Fibroblast of lung (primary cell): ENCODE measurements at regions not wholly inside any gene's neighbourhood (a gene's known extent, or its start where the extent isn't known, plus 50 kb on each side); places are given as distances from the start of the nearest gene placed in this dataset.

Experiments
- DNase-seq, 2 donors: peaks; one replicate each; pipeline versions ENCODE4 v3.0.0 to v3.0.0-alpha.2; 2010; ENCODE audit warnings: low read depth in 2 of 2
- H2AFZ ChIP-seq: 2 replicates; pipeline ENCODE4 v1.5.1; 2012; ENCODE audit warnings: low read length, control low read depth, inconsistent platforms
- H3K27ac ChIP-seq: 2 replicates; pipeline ENCODE4 v1.5.1; 2011; ENCODE audit warnings: low read length, control low read depth; ENCODE audit not compliant: insufficient read depth
- H3K27me3 ChIP-seq: 2 replicates; pipeline ENCODE4 v1.5.1; 2011; ENCODE audit warnings: mild to moderate bottlenecking, low read length; ENCODE audit not compliant: control insufficient read depth, insufficient read depth
- H3K36me3 ChIP-seq: 2 replicates; pipeline ENCODE4 v1.5.1; 2011; ENCODE audit warnings: low read length; ENCODE audit not compliant: control insufficient read depth, insufficient read depth
- H3K4me1 ChIP-seq: 2 replicates; pipeline ENCODE4 v1.5.1; 2011; ENCODE audit warnings: low read length; ENCODE audit not compliant: control insufficient read depth, insufficient read depth; ENCODE audit errors: extremely low read depth
- H3K4me2 ChIP-seq: 2 replicates; pipeline ENCODE4 v1.5.1; 2011; ENCODE audit warnings: low read length, control low read depth; ENCODE audit not compliant: insufficient read depth; ENCODE audit errors: extremely low read depth
- H3K4me3 ChIP-seq, 4 experiments: fragments of 200-600 bp in 1 of 4; sonication (generic) in 1 of 4; replicated peaks in 1 of 4; 2 replicates each; pipeline ENCODE4 v1.5.1; 2011 to 2016; ENCODE audit warnings: low read length in 4 of 4, low read depth in 3 of 4, mild to moderate bottlenecking in 3 of 4, control low read depth in 2 of 4, inconsistent platforms in 1 of 4, mixed read lengths in 1 of 4; ENCODE audit not compliant: insufficient read depth in 1 of 4; ENCODE audit errors: control extremely low read depth in 1 of 4
- H3K79me2 ChIP-seq: 2 replicates; pipeline ENCODE4 v1.5.1; 2012; ENCODE audit warnings: mild to moderate bottlenecking, low read length, inconsistent platforms; ENCODE audit not compliant: control insufficient read depth, insufficient read depth
- H3K9ac ChIP-seq: 2 replicates; pipeline ENCODE4 v1.5.1; 2011; ENCODE audit warnings: mild to moderate bottlenecking, low read length, control low read depth; ENCODE audit not compliant: insufficient read depth
- H3K9me3 ChIP-seq: 2 replicates; pipeline ENCODE4 v1.5.1; 2012; ENCODE audit warnings: low read depth, low read length; ENCODE audit not compliant: control insufficient read depth, insufficient read depth
- H4K20me1 ChIP-seq: 2 replicates; pipeline ENCODE4 v1.5.1; 2011; ENCODE audit warnings: low read length; ENCODE audit not compliant: control insufficient read depth, insufficient read depth; ENCODE audit errors: extremely low read depth
- CTCF ChIP-seq, 2 donors: IDR thresholded peaks in 1 of 2; conservative IDR thresholded peaks in 1 of 2; 1 replicate in 1 of 2; 2 replicates in 1 of 2; pipeline ENCODE4 v1.5.1; 2011 to 2012; ENCODE audit warnings: low read length in 2 of 2, control low read depth in 1 of 2, inconsistent platforms in 1 of 2, low read depth in 1 of 2, mild to moderate bottlenecking in 1 of 2
- EZH2 ChIP-seq: IDR thresholded peaks from 2 replicates; pipeline ENCODE4 v1.5.1; 2012; ENCODE audit warnings: low read length, control low read depth, mild to moderate bottlenecking; ENCODE audit errors: missing control alignments

- Histone ChIP-seq H3K27ac (no peak overlapping the region), H3K27me3 (no peaks in the 10 kb centered on the region), H3K4me2 (no peak overlapping the region), H3K9me3 (no peaks in the 10 kb centered on the region), H4K20me1 (no peaks in the 10 kb centered on the region), H3K79me2 (no peaks in the 10 kb centered on the region), H3K36me3 (no peaks in the 10 kb centered on the region), H3K4me1 (no peaks in the 10 kb centered on the region), H2AFZ (no peak overlapping the region), H3K9ac (no peak overlapping the region), H3K4me3 (no peak overlapping the region)
- no peak for DNase-seq
- TF ChIP-seq CTCF (conservative IDR thresholded peaks at IDR 0.05 in 1 of 2, IDR thresholded peaks at IDR 0.05 in 1 of 2; ENCODE audit: low read depth in 1 of 2, low read length in 2 of 2) = no peak
- no peak for TF ChIP-seq EZH2
Observed at GRCh38 chrX:46257451-46257879, 287.8 kb downstream of the ZNF674 start.

- Histone ChIP-seq H3K4me2 (no peak overlapping the region), H3K9ac (no peak overlapping the region), H3K36me3 (no peaks in the 10 kb centered on the region)
Observed at GRCh38 chrX:46256875-46257274, 288.3 kb downstream of the ZNF674 start.

GRCh38 chrX:46255046-46255445 is 290.2 kb downstream of the ZNF674 start:
- H3K79me2 ChIP-seq = no peaks in the 10 kb centered on the region
- no peaks in the 10 kb centered on the region for H3K27me3 ChIP-seq
- H2AFZ ChIP-seq = no peak overlapping the region
- H3K4me3 ChIP-seq = no peak overlapping the region
- no peaks in the 10 kb centered on the region for H4K20me1 ChIP-seq
- H3K9ac ChIP-seq = no peak overlapping the region
- DNase-seq = no peak
- H3K4me1 ChIP-seq = no peaks in the 10 kb centered on the region
- TF ChIP-seq CTCF (conservative IDR thresholded peaks at IDR 0.05 in 1 of 2, IDR thresholded peaks at IDR 0.05 in 1 of 2; ENCODE audit: low read depth in 1 of 2, low read length in 2 of 2) (no peak), EZH2 (no peak)
- no peak overlapping the region for H3K4me2 ChIP-seq
- no peaks in the 10 kb centered on the region for H3K9me3 ChIP-seq
- no peak overlapping the region for H3K27ac ChIP-seq
- no peaks in the 10 kb centered on the region for H3K36me3 ChIP-seq

More at GRCh38 chrX:46256875-46257274, 288.3 kb downstream of the ZNF674 start:
- H4K20me1 ChIP-seq = no peaks in the 10 kb centered on the region
- H3K4me3 ChIP-seq = no peak overlapping the region
- no peaks in the 10 kb centered on the region for H3K4me1 ChIP-seq
- no peak for TF ChIP-seq EZH2
- H2AFZ ChIP-seq = no peak overlapping the region
- no peaks in the 10 kb centered on the region for H3K27me3 ChIP-seq
- H3K27ac ChIP-seq = no peak overlapping the region
- H3K9me3 ChIP-seq = no peaks in the 10 kb centered on the region
- DNase-seq = no peak
- H3K79me2 ChIP-seq = no peaks in the 10 kb centered on the region
